ENCODE measurements at regions not wholly inside any gene's neighbourhood (a gene's known extent, or its start where the extent isn't known, plus 50 kb on each side); places are given as distances from the start of the nearest gene placed in this dataset.

DNA sequence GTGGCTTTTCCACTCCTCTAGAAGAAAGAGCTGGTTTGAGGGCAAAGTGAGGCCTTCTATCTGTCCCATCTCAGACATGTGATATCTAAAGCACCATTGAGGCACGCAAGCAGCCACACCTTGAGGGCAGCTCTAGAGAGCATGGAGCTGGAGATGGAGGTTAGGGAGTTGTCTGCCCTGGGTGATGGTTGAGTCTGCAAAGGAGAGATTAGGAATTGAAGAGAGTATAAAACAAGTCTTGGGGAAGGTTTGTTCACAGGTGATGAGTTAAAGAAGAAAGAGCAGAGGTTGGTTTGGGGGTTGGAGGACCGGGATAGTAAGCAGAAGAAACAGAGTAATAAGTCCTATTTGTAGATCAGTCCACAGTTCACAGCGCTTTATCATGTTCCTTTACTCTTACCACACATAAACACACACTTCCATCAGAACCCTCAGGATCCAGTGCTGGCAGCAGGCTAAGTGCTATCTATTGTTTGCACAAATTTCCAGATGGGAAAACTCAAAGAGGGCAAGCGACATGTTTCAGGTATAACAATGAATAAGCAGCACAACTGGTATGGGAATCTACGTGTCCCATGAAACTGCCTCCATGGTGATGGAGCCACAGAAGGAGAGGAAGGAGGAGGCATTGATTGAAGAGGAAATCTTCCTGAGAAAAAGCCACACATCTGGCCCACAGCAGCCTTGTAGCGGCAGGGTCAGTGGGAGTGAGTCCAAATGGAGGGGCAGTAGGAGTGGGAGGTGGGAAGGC is 65.8 kb downstream of the RASSF10 start:
- TF ChIP-seq, protein P1, sequence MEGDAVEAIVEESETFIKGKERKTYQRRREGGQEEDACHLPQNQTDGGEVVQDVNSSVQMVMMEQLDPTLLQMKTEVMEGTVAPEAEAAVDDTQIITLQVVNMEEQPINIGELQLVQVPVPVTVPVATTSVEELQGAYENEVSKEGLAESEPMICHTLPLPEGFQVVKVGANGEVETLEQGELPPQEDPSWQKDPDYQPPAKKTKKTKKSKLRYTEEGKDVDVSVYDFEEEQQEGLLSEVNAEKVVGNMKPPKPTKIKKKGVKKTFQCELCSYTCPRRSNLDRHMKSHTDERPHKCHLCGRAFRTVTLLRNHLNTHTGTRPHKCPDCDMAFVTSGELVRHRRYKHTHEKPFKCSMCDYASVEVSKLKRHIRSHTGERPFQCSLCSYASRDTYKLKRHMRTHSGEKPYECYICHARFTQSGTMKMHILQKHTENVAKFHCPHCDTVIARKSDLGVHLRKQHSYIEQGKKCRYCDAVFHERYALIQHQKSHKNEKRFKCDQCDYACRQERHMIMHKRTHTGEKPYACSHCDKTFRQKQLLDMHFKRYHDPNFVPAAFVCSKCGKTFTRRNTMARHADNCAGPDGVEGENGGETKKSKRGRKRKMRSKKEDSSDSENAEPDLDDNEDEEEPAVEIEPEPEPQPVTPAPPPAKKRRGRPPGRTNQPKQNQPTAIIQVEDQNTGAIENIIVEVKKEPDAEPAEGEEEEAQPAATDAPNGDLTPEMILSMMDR (IDR thresholded peaks at IDR 0.05) = no peak
- Histone ChIP-seq H3K36me3 (no peaks in the 10 kb centered on the region), H3K9me3 (no peaks in the 10 kb centered on the region), H3K4me3 (no peak overlapping the region), H3K27me3 (no peaks in the 10 kb centered on the region), H3K4me1 (no peaks in the 10 kb centered on the region), H3K27ac (no peak overlapping the region)
- no peak for DNase-seq (ENCODE audit: low spot score)

- H3K4me1 ChIP-seq = no peaks in the 10 kb centered on the region
- no peak overlapping the region for H3K4me3 ChIP-seq
- no peaks in the 10 kb centered on the region for H3K9me3 ChIP-seq
- no peak for DNase-seq (ENCODE audit: low spot score)
- H3K36me3 ChIP-seq = no peaks in the 10 kb centered on the region
- no peaks in the 10 kb centered on the region for H3K27me3 ChIP-seq
- no peak overlapping the region for H3K27ac ChIP-seq
- TF ChIP-seq, protein P1 (IDR thresholded peaks at IDR 0.05) = no peak
These were observed 67.8 kb downstream of the RASSF10 start for GRCh38 chr11:13076961-13077360.

DNA sequence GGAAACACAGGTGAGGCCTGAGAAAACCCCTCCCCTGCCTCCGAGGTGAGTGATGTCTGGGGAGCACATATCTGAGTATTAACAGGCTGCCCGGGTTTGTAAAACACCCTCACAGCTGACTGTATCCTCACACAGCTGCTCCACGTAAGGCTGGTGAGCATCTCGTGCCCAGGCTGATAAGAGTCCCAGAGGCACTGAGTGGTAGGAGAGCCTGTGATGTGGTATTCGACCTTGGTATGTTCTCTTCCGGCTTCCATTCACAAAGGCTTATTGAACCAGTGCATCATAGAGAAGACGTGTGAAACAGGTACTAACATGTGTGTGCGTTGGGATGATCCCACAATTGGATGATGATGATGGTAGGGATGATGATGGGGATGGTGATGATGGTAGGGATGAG is 71.7 kb downstream of the RASSF10 start:
- H3K4me1 ChIP-seq = no peaks in the 10 kb centered on the region
- no peak overlapping the region for H3K27ac ChIP-seq
- TF ChIP-seq, protein P1 (IDR thresholded peaks at IDR 0.05) = no peak
- H3K9me3 ChIP-seq = no peaks in the 10 kb centered on the region
- no peak for DNase-seq (ENCODE audit: low spot score)
- H3K36me3 ChIP-seq = no peaks in the 10 kb centered on the region
- H3K27me3 ChIP-seq = no peaks in the 10 kb centered on the region
- H3K4me3 ChIP-seq = no peak overlapping the region

DNA sequence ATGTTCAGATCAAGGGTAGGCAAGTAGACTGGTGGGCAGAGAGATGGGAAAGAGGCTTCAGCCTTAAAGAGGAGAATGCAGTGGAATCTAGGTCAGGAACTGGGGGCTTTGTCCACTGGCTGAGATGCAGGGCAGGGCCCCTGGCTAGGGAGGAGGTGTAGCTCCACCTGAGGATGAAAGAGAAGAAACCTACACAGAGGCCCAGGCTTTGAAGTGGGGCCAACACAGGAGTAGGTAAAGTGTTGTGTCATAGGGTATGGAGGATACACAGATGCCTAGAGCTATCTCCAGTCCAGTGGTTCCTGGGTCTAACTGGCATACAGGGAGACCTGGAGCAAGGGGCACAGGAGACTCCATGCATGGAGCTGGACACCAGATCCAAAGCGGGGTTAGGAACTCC is 73.5 kb downstream of the RASSF10 start:
- H3K9me3 ChIP-seq = no peaks in the 10 kb centered on the region
- DNase-seq (ENCODE audit: low spot score) = no peak
- H3K27ac ChIP-seq = no peak overlapping the region
- no peaks in the 10 kb centered on the region for H3K36me3 ChIP-seq
- no peaks in the 10 kb centered on the region for H3K27me3 ChIP-seq
- TF ChIP-seq, protein P1 (IDR thresholded peaks at IDR 0.05) = no peak
- no peaks in the 10 kb centered on the region for H3K4me1 ChIP-seq
- H3K4me3 ChIP-seq = no peak overlapping the region

- TF ChIP-seq, protein P1 (IDR thresholded peaks at IDR 0.05) = no peak
- Histone ChIP-seq H3K4me3 (no peak overlapping the region), H3K9me3 (no peaks in the 10 kb centered on the region), H3K36me3 (no peaks in the 10 kb centered on the region), H3K4me1 (no peaks in the 10 kb centered on the region), H3K27me3 (no peaks in the 10 kb centered on the region), H3K27ac (no peak overlapping the region)
- DNase-seq (ENCODE audit: low spot score) = no peak
These were observed 81.2 kb downstream of the RASSF10 start for GRCh38 chr11:13090228-13090708.

- Histone ChIP-seq H3K27ac (no peak overlapping the region), H3K9me3 (no peaks in the 10 kb centered on the region), H3K36me3 (no peaks in the 10 kb centered on the region), H3K4me3 (no peak overlapping the region), H3K4me1 (no peaks in the 10 kb centered on the region), H3K27me3 (no peaks in the 10 kb centered on the region)
- TF ChIP-seq, protein P1 (IDR thresholded peaks at IDR 0.05) = no peak
- DNase-seq (ENCODE audit: low spot score) = no peak
These were observed 82.3 kb downstream of the RASSF10 start for GRCh38 chr11:13091373-13091772.
